Colonic mucosa (tissue), 4 donors: ENCODE measurements at regions not wholly inside any gene's neighbourhood (a gene's known extent, or its start where the extent isn't known, plus 50 kb on each side); places are given as distances from the start of the nearest gene placed in this dataset.

Experiments used
- DNase-seq: peaks from one replicate; pipeline ENCODE4 v3.0.0-alpha.2; 2020
- H3K27ac ChIP-seq: fragments of 200-600 bp; one replicate; pipeline ENCODE4 v1.8.0; 2021
- H3K27me3 ChIP-seq: fragments of 200-600 bp; one replicate; pipeline ENCODE4 v1.8.0; 2021
- H3K36me3 ChIP-seq: fragments of 200-600 bp; one replicate; pipeline ENCODE4 v1.8.0; 2021
- H3K4me1 ChIP-seq: fragments of 200-600 bp; one replicate; pipeline ENCODE4 v1.8.0; 2021; ENCODE audit warnings: mild to moderate bottlenecking
- H3K4me3 ChIP-seq: fragments of 200-600 bp; one replicate; pipeline ENCODE4 v1.8.0; 2021
- H3K9ac ChIP-seq, 2 donors: one replicate each; pipeline ENCODE4 v1.7.0; 2013; ENCODE audit warnings: control low read depth in 2 of 2, low read depth in 2 of 2, low read length in 2 of 2
- H3K9me3 ChIP-seq: fragments of 200-600 bp; one replicate; pipeline ENCODE4 v1.8.0; 2021
- intact Hi-C: fragments of 100-400 bp; cut with DNase I; formaldehyde crosslinking; loops from one replicate; pipeline ENCODE4 v1.14.1; 2022
- TF ChIP-seq, protein P1 (sequence below): fragments of 200-600 bp; IDR thresholded peaks from one replicate; pipeline ENCODE4 v1.8.0; 2022; ENCODE audit warnings: antibody characterized with exemption, mild to moderate bottlenecking
- donor health status: healthy.
- donor health status: DM: no; HTN: no; CAD: no.
- donor health status: DM: no; HTN: no; CAD: no.

- no peak for DNase-seq
Measured at GRCh38 chr20:46840054-46840729, 54.5 kb upstream of the EYA2 start.

More at GRCh38 chr20:46840054-46840729, 54.5 kb upstream of the EYA2 start:
- Histone ChIP-seq H3K36me3 (no peaks in the 10 kb centered on the region), H3K27me3 (no peaks in the 10 kb centered on the region), H3K9me3 (no peaks in the 10 kb centered on the region), H3K27ac (no peak overlapping the region), H3K4me3 (no peak overlapping the region), H3K9ac (no peak overlapping the region), H3K4me1 (no peaks in the 10 kb centered on the region)
- TF ChIP-seq, protein P1, sequence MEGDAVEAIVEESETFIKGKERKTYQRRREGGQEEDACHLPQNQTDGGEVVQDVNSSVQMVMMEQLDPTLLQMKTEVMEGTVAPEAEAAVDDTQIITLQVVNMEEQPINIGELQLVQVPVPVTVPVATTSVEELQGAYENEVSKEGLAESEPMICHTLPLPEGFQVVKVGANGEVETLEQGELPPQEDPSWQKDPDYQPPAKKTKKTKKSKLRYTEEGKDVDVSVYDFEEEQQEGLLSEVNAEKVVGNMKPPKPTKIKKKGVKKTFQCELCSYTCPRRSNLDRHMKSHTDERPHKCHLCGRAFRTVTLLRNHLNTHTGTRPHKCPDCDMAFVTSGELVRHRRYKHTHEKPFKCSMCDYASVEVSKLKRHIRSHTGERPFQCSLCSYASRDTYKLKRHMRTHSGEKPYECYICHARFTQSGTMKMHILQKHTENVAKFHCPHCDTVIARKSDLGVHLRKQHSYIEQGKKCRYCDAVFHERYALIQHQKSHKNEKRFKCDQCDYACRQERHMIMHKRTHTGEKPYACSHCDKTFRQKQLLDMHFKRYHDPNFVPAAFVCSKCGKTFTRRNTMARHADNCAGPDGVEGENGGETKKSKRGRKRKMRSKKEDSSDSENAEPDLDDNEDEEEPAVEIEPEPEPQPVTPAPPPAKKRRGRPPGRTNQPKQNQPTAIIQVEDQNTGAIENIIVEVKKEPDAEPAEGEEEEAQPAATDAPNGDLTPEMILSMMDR = no peak
- intact Hi-C loops = no loop called here
